Stimulated activated memory B cell treated with anti-CD40 and anti-IgM and Interleukin-4, amounts not matched to agents 10 μg/mL and 1 μg/mL and 100 μg/mL, for 72 hours (primary cell): ENCODE measurements at regions not wholly inside any gene's neighbourhood (a gene's known extent, or its start where the extent isn't known, plus 50 kb on each side); places are given as distances from the start of the nearest gene placed in this dataset.

Experiments used
- ATAC-seq: fragments of 150-1000 bp; cut with Tn5 transposase; 2 replicates; pipeline ENCODE4 v1.10.0; 2021
- H3K27ac Mint-ChIP-seq: one replicate; pipeline ENCODE4 v1.8.0; 2022; ENCODE audit warnings: mild to moderate bottlenecking, mixed read lengths
- H3K27me3 Mint-ChIP-seq: one replicate; pipeline ENCODE4 v1.8.0; 2022; ENCODE audit warnings: mixed read lengths
- H3K36me3 Mint-ChIP-seq: one replicate; pipeline ENCODE4 v1.8.0; 2022; ENCODE audit warnings: mixed read lengths
- H3K4me1 Mint-ChIP-seq: one replicate; pipeline ENCODE4 v1.8.0; 2022; ENCODE audit warnings: mixed read lengths
- H3K4me3 Mint-ChIP-seq: one replicate; pipeline ENCODE4 v1.8.0; 2022; ENCODE audit warnings: mild to moderate bottlenecking, moderate library complexity, mixed read lengths
- H3K9me3 Mint-ChIP-seq: one replicate; pipeline ENCODE4 v1.8.0; 2022; ENCODE audit warnings: mixed read lengths

GRCh38 chr5:97854871-97855762 lies 672.1 kb upstream of the RIOK2 start:
- H3K27me3 Mint-ChIP-seq: no peaks in the 10 kb centered on the region
- H3K27ac Mint-ChIP-seq: no peak overlapping the region
- H3K4me3 Mint-ChIP-seq: no peak overlapping the region
- H3K9me3 Mint-ChIP-seq: peaks cover 7% of the 10 kb centered on the region
- no peaks in the 10 kb centered on the region for H3K4me1 Mint-ChIP-seq
- ATAC-seq: no peak
- H3K36me3 Mint-ChIP-seq: no peaks in the 10 kb centered on the region

- H3K27ac Mint-ChIP-seq: no peak overlapping the region
- peaks cover 10% of the 10 kb centered on the region for H3K9me3 Mint-ChIP-seq
- no peak for ATAC-seq
- no peaks in the 10 kb centered on the region for H3K4me1 Mint-ChIP-seq
- no peaks in the 10 kb centered on the region for H3K27me3 Mint-ChIP-seq
- H3K36me3 Mint-ChIP-seq: no peaks in the 10 kb centered on the region
- H3K4me3 Mint-ChIP-seq: no peak overlapping the region
Observed at GRCh38 chr5:97874491-97874890, 691.4 kb upstream of the RIOK2 start.

- Mint-ChIP-seq H3K4me1 (no peaks in the 10 kb centered on the region), H3K9me3 (peaks cover 6% of the 10 kb centered on the region), H3K4me3 (no peak overlapping the region), H3K36me3 (no peaks in the 10 kb centered on the region), H3K27ac (no peak overlapping the region), H3K27me3 (no peaks in the 10 kb centered on the region)
- ATAC-seq: no peak
Observed at GRCh38 chr5:97876272-97876671, 693.2 kb upstream of the RIOK2 start.

- H3K36me3 Mint-ChIP-seq: no peaks in the 10 kb centered on the region
- no peaks in the 10 kb centered on the region for H3K27me3 Mint-ChIP-seq
- no peak overlapping the region for H3K27ac Mint-ChIP-seq
- ATAC-seq: no peak
- H3K9me3 Mint-ChIP-seq: peaks cover 3% of the 10 kb centered on the region
- H3K4me1 Mint-ChIP-seq: no peaks in the 10 kb centered on the region
- H3K4me3 Mint-ChIP-seq: no peak overlapping the region
Observed at GRCh38 chr5:97877588-97877987, 694.5 kb upstream of the RIOK2 start.

- ATAC-seq: peak; percentile 85
- no peaks in the 10 kb centered on the region for H3K36me3 Mint-ChIP-seq
- H3K4me1 Mint-ChIP-seq: no peaks in the 10 kb centered on the region
- no peaks in the 10 kb centered on the region for H3K27me3 Mint-ChIP-seq
- H3K27ac Mint-ChIP-seq: no peak overlapping the region
- no peak overlapping the region for H3K4me3 Mint-ChIP-seq
- peaks cover 2% of the 10 kb centered on the region for H3K9me3 Mint-ChIP-seq
Observed at GRCh38 chr5:97888439-97888838, 705.4 kb upstream of the RIOK2 start.

- no peaks in the 10 kb centered on the region for H3K36me3 Mint-ChIP-seq
- no peaks in the 10 kb centered on the region for H3K27me3 Mint-ChIP-seq
- no peaks in the 10 kb centered on the region for H3K4me1 Mint-ChIP-seq
- H3K27ac Mint-ChIP-seq: no peak overlapping the region
- H3K9me3 Mint-ChIP-seq: peaks cover 2% of the 10 kb centered on the region
- ATAC-seq: no peak
- H3K4me3 Mint-ChIP-seq: no peak overlapping the region
Observed at GRCh38 chr5:97891971-97892370, 708.9 kb upstream of the RIOK2 start.

GRCh38 chr5:97903742-97904141 lies 720.7 kb upstream of the RIOK2 start:
- Mint-ChIP-seq H3K27ac (no peak overlapping the region), H3K36me3 (no peaks in the 10 kb centered on the region), H3K4me1 (no peaks in the 10 kb centered on the region), H3K27me3 (no peaks in the 10 kb centered on the region), H3K9me3 (peaks cover 9% of the 10 kb centered on the region), H3K4me3 (no peak overlapping the region)
- ATAC-seq: no peak

- Mint-ChIP-seq H3K4me1 (no peaks in the 10 kb centered on the region), H3K27ac (no peak overlapping the region), H3K4me3 (no peak overlapping the region), H3K9me3 (peaks cover 4% of the 10 kb centered on the region), H3K27me3 (no peaks in the 10 kb centered on the region), H3K36me3 (no peaks in the 10 kb centered on the region)
- no peak for ATAC-seq
Observed at GRCh38 chr5:97906135-97906534, 723.1 kb upstream of the RIOK2 start.

- ATAC-seq: no peak
- peaks cover 4% of the 10 kb centered on the region for H3K9me3 Mint-ChIP-seq
- no peak overlapping the region for H3K4me3 Mint-ChIP-seq
- no peaks in the 10 kb centered on the region for H3K27me3 Mint-ChIP-seq
- no peak overlapping the region for H3K27ac Mint-ChIP-seq
- H3K4me1 Mint-ChIP-seq: no peaks in the 10 kb centered on the region
- H3K36me3 Mint-ChIP-seq: no peaks in the 10 kb centered on the region
Observed at GRCh38 chr5:97907646-97908400, 724.8 kb upstream of the RIOK2 start.

- Mint-ChIP-seq H3K27me3 (no peaks in the 10 kb centered on the region), H3K4me1 (no peaks in the 10 kb centered on the region), H3K27ac (no peak overlapping the region), H3K9me3 (peaks cover 4% of the 10 kb centered on the region), H3K36me3 (no peaks in the 10 kb centered on the region), H3K4me3 (no peak overlapping the region)
- ATAC-seq: no peak
Observed at GRCh38 chr5:97909541-97909940, 726.5 kb upstream of the RIOK2 start.

GRCh38 chr5:97914483-97914882 lies 731.4 kb upstream of the RIOK2 start:
- H3K9me3 Mint-ChIP-seq: no peaks in the 10 kb centered on the region
- peak; percentile 34 for ATAC-seq
- H3K27ac Mint-ChIP-seq: no peak overlapping the region
- no peak overlapping the region for H3K4me3 Mint-ChIP-seq
- H3K4me1 Mint-ChIP-seq: no peaks in the 10 kb centered on the region
- no peaks in the 10 kb centered on the region for H3K36me3 Mint-ChIP-seq
- no peaks in the 10 kb centered on the region for H3K27me3 Mint-ChIP-seq

- no peaks in the 10 kb centered on the region for H3K9me3 Mint-ChIP-seq
- no peak overlapping the region for H3K4me3 Mint-ChIP-seq
- no peaks in the 10 kb centered on the region for H3K36me3 Mint-ChIP-seq
- no peaks in the 10 kb centered on the region for H3K4me1 Mint-ChIP-seq
- H3K27ac Mint-ChIP-seq: no peak overlapping the region
- ATAC-seq: no peak
- H3K27me3 Mint-ChIP-seq: no peaks in the 10 kb centered on the region
Observed at GRCh38 chr5:97915106-97915505, 732.1 kb upstream of the RIOK2 start.

GRCh38 chr5:97918057-97918456 lies 735.0 kb upstream of the RIOK2 start:
- no peaks in the 10 kb centered on the region for H3K9me3 Mint-ChIP-seq
- no peak overlapping the region for H3K4me3 Mint-ChIP-seq
- H3K4me1 Mint-ChIP-seq: no peaks in the 10 kb centered on the region
- H3K36me3 Mint-ChIP-seq: no peaks in the 10 kb centered on the region
- no peaks in the 10 kb centered on the region for H3K27me3 Mint-ChIP-seq
- no peak overlapping the region for H3K27ac Mint-ChIP-seq
- ATAC-seq: no peak

- Mint-ChIP-seq H3K27ac (no peak overlapping the region), H3K27me3 (no peaks in the 10 kb centered on the region), H3K4me1 (no peaks in the 10 kb centered on the region), H3K4me3 (no peak overlapping the region), H3K36me3 (no peaks in the 10 kb centered on the region), H3K9me3 (no peaks in the 10 kb centered on the region)
- ATAC-seq: no peak
Observed at GRCh38 chr5:97918620-97919019, 735.6 kb upstream of the RIOK2 start.

- Mint-ChIP-seq H3K27me3 (no peaks in the 10 kb centered on the region), H3K4me3 (no peak overlapping the region), H3K27ac (no peak overlapping the region), H3K36me3 (no peaks in the 10 kb centered on the region), H3K4me1 (no peaks in the 10 kb centered on the region), H3K9me3 (no peaks in the 10 kb centered on the region)
- ATAC-seq: no peak
Observed at GRCh38 chr5:97919719-97920118, 736.7 kb upstream of the RIOK2 start.

GRCh38 chr5:97922776-97923175 lies 739.7 kb upstream of the RIOK2 start:
- no peak overlapping the region for H3K4me3 Mint-ChIP-seq
- no peak overlapping the region for H3K27ac Mint-ChIP-seq
- no peaks in the 10 kb centered on the region for H3K9me3 Mint-ChIP-seq
- no peaks in the 10 kb centered on the region for H3K36me3 Mint-ChIP-seq
- no peak for ATAC-seq
- no peaks in the 10 kb centered on the region for H3K4me1 Mint-ChIP-seq
- no peaks in the 10 kb centered on the region for H3K27me3 Mint-ChIP-seq
